ENCODE measurements at regions not wholly inside any gene's neighbourhood (a gene's known extent, or its start where the extent isn't known, plus 50 kb on each side); places are given as distances from the start of the nearest gene placed in this dataset.
"Not testable (repeated sequence)": the region's sequence is repeated elsewhere in the genome, so short reads cannot be mapped to it uniquely, and the experiment has no call there.

- DNase-seq (ENCODE audit: low spot score), result no peak
Measured at GRCh38 chr5:67636850-67637524, 440.4 kb upstream of the CD180 start.

DNA sequence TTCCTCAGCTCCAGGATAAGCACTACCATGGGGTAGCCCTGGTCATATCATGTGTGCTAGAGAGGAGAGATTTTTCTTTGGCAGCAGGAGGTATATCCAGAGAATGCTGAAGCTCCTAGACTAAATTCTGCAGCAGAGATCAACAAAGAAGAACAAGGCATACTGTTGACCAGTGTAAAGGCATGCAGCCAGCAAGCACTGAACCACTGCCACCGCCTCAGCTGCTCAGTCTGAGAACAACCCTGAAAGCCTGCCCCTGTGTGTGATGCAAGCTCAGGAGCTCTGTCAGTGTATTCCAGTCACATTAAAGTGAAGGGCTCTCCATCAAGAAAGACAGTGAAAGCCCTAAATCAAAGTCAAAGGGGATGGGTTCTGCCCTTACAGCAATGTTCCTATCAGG, 439.5 kb upstream of the CD180 start:
- DNase-seq (ENCODE audit: low spot score), result no peak

DNA sequence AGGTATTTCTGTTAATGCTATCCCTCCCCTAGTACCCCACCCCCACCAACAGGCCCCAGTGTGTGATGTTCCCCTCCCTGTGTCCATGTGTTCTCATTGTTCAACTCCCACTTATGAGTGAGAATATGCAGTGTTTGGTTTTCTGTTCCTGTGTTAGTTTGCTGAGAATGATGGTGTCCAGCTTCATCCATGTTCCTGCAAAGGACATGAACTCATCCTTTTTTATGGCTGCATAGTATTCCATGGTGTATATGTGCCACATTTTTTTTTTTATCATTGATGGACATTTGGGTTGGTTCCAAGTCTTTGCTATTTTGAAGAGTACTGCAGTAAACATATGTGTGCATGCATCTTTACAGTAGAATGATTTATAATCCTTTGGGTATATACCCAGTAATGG, 430.5 kb upstream of the CD180 start:
- DNase-seq (ENCODE audit: low spot score), result not testable (repeated sequence)

DNA sequence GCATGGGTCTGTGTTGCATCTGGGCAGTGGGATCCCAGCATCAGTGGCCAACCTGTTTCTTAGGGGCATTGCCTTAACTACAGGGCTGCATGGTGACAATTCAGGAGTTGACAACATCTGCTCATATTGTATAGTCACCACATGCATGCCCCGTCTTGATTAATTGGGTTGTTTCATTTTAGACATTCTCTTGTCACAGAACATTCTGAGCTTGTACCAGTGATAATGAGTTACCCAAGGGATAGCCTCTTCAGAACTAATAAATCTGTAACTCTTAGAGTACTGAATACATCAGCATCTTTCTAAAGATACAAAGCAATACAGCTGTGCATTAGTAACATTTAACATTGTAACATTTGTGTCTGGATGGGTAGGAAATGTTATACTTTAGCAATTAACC, 426.5 kb upstream of the CD180 start:
- no peak for DNase-seq (ENCODE audit: low spot score)

GRCh38 chr5:67620424-67621397, 424.1 kb upstream of the CD180 start:
- no peak for DNase-seq (ENCODE audit: low spot score)

DNA sequence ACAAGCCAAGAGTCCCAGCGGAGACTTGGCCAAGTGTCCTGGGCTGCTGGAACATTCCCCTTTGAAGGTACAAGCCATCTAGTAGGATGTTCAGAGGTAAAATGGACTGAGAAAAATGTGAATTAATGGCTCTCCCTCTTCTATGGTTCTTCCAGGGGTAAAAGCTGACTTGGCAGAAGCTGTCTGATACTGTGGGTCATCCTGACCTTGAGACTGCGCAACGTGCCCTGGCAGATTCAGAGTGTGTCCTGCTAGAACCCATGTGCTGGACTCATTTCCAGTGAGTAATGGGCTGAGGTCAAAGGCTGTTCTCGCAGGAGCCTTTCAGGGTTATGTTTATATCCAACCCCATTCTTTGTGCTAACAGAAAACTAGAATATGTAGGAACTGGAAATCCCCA, 423.0 kb upstream of the CD180 start:
- DNase-seq (ENCODE audit: low spot score), result no peak

DNA sequence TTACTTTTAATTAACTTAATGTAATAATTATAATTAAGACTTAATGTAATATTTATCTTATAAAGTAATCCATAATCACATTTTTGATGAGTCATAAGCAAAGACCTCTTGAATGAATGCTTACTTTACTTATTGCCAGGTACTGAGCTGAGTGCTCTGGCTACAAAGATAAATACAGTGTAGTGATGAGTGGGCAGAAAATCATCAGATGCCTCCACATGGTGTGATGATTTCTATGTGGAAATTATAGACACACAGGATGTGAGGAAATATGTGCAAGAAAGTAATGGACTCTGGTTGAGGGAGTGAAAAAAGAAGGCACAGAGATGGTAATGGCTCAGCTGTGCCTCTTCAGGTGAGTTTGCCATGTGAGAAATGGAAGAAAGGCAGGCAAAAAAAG, 422.6 kb upstream of the CD180 start:
- no peak for DNase-seq (ENCODE audit: low spot score)

- no peak for DNase-seq (ENCODE audit: low spot score)
Measured at GRCh38 chr5:67617051-67617450, 420.5 kb upstream of the CD180 start.

DNA sequence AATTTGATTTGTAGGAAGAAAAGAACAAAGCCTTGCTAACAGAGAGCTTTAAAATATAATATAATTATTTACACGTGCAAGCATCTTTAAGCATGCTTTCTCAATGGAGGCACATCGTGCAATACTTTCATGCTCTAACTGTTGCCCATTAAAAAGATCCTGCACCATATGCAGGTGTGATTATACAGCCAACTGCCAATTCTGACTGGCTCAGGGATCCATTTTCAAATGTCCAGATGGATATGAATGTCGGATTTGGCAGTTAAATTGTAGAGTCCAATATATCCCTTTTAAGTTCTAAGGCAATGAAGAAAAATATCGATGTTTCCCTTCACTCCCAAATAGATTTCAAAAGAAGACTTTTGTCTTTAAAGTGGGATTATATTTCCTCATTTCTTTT, 416.4 kb upstream of the CD180 start:
- DNase-seq (ENCODE audit: low spot score), result no peak

DNA sequence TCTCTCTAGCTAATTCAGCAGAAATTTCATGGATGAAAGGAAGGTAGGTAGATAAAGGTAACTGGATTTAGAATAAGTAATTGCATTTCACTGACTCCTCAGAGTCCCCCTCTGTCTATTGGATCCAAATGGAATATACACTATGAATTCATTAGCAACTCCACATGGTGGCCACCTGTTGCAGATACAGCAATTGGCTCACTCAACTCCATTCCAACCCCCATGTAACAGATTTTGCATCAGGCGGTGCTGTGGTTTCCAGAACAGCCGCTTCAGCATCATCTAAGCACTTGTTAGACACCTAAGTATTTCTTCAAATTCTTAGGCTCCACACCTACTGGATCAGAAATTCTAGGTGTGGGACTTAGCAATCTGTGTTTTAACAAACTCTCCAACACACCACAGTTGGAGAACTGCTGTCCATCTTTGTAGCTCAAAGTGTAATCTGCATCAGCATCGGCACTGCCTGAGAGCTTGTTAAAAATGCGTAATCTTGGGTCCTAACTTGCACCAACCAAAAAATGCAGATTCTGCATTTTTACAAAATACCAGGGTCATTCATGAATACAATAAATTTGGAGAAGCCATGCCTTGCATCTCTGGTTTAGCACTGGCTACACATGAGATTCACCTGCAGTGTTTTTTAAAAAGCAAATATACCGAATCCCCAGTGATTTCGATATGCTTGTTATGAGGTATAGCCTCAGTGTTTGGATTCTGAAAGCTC, 413.8 kb upstream of the CD180 start:
- DNase-seq (ENCODE audit: low spot score), result no peak

DNA sequence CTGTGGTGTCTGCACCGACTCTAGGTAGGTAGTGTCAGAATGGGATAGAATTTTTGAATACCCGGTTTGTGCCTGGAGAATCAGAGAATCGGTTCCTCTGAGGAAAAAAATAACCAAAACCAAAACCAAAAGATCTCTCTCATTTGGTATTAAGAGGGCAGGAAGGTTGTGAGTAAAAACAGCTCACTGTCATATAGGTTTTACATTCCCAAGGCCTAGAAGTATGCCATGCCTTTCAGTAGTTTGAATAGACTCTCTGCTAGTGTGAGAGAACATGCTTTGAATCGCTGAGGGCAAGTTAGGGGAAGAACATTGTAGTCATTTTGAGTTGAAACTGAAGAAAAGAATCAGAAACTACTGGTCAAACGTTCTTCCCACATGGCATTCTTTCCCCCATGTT, 411.4 kb upstream of the CD180 start:
- no peak for DNase-seq (ENCODE audit: low spot score)

DNA sequence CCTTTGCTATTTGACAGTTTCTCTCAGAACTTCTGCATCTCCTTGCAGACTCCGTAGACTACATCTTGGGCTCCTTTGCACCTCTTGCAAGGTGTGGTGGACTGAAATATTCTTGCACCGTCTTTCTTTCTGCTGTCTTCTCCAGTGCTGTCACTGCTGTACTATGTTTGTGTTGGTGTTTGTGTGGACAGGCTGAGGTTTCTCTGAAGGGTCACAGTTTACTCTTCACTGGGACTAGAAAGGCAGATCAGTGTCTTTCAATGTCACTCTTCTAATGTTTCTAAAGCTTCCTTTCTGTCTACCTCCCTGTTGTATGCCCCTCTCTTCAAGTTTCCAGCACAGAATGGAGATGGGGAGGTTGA, 410.0 kb upstream of the CD180 start:
- no peak for DNase-seq (ENCODE audit: low spot score)

- DNase-seq (ENCODE audit: low spot score), result no peak
Measured at GRCh38 chr5:67605730-67606585, 409.4 kb upstream of the CD180 start.

- no peak for DNase-seq (ENCODE audit: low spot score)
Measured at GRCh38 chr5:67591491-67591890, 394.9 kb upstream of the CD180 start.

GRCh38 chr5:67588389-67588788, 391.8 kb upstream of the CD180 start:
- no peak for DNase-seq (ENCODE audit: low spot score)

GRCh38 chr5:67581203-67581602, 384.6 kb upstream of the CD180 start:
- DNase-seq (ENCODE audit: low spot score), result no peak

DNA sequence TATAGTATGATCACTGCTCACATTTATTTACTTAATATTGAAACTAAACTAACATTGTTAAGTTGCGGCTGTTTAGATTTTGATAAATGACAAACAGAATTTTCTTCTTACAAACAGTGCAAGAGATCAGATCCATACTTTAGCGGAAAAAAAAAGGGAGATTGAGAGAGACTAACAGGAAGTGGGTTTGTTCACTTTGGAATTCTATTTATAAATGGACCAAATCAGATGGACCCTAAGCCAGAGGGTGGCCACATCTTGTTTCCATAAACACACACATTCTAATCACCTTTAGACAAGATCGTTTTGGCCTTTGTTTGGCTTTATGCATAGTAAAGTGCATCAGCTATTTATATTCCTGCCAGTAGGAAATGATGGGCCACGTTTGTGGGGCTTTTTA, 381.4 kb upstream of the CD180 start:
- DNase-seq (ENCODE audit: low spot score), result no peak

DNA sequence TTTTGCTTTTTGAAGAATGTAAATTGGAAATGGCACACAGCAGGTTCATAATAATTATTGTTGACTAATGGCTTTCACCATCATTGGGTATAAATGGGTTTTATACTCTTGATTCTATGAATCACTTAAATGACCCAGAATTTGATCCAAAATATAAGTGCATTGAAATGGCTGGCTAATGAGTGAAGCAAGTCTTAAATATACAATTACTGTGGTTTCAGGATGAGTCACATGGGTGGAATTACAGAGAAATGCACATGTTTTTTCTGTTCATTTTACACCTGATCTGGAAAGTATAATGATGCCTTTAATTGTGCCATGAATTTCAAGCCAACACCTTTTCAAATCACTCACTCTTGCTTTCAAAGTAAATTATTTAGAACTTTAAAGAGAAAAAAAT, 380.8 kb upstream of the CD180 start:
- DNase-seq (ENCODE audit: low spot score), result no peak

GRCh38 chr5:67576112-67576511, 379.5 kb upstream of the CD180 start:
- no peak for DNase-seq (ENCODE audit: low spot score)

DNA sequence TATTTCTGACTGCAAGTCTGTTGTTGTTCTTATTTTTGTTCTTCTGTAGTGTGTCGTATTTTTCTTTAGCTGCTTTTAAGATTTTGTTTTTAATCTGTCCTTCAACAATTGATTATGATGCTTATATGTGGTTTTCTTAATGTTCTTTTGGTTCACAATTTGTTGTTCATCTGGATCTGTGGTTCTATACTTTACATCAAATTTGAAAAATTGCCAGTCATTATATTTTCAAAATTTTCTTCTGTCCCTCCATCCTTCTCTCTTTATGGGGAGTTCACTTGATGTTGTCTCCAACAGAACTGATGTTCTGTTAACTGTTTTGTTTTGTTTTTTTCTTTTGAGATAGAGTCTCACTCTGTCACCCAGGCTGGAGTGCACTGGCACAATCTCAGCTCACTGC, 378.5 kb upstream of the CD180 start:
- no peak for DNase-seq (ENCODE audit: low spot score)

DNA sequence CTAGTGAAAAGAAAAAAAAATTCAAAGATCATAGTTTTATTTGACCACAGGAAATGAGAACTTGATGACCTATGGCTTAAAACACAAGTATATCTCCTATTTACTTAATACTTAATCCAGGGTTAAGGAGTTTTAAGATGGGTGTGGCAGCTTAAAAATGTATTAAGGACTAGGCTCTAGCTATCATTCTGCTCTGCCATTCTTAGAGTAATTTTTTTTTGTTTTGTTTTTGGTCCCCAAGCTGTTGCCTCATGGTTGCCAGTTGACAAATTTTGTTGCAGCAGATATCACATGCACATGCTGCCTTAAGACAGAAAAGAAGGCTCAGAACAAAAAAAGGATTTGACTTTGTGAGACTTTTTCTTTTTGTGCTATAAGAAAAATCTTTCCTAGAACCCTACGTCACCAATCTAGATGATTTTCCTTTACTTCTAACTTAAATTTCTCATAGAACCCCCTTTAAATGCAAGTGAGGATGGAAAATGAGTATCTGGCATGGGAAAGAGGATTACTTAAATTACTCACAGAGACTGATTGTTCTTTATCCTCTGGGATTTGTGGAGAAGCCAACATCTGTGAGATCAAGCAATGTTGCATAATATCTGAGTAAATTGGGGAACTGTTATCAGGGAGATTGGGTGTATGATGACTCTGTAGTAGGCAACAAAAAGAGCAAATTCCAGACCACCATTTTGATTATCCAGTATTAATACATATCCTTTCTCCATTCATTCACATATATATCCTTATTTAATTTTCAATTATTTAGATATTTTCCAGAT, 364.7 kb upstream of the CD180 start:
- DNase-seq (ENCODE audit: low spot score), result no peak

All from ecto neural progenitor cell (in vitro differentiated cells).